Loucy (cell line): ENCODE measurements at regions not wholly inside any gene's neighbourhood (a gene's known extent, or its start where the extent isn't known, plus 50 kb on each side); places are given as distances from the start of the nearest gene placed in this dataset.

Experiments used
- EZH2phosphoT487 ChIP-seq: fragments of 200-600 bp; IDR thresholded peaks from 2 replicates; pipeline ENCODE4 v1.6.1; 2018; ENCODE audit warnings: antibody characterized with exemption, mild to moderate bottlenecking, moderate library complexity, borderline replicate concordance
- TF ChIP-seq, protein P1 (sequence below): fragments of 200-600 bp; sonication (generic); conservative IDR thresholded peaks from 2 replicates; pipeline ENCODE4 v1.5.1; 2014; ENCODE audit warnings: mild to moderate bottlenecking, antibody characterized with exemption, low read length

- TF ChIP-seq, protein P1, sequence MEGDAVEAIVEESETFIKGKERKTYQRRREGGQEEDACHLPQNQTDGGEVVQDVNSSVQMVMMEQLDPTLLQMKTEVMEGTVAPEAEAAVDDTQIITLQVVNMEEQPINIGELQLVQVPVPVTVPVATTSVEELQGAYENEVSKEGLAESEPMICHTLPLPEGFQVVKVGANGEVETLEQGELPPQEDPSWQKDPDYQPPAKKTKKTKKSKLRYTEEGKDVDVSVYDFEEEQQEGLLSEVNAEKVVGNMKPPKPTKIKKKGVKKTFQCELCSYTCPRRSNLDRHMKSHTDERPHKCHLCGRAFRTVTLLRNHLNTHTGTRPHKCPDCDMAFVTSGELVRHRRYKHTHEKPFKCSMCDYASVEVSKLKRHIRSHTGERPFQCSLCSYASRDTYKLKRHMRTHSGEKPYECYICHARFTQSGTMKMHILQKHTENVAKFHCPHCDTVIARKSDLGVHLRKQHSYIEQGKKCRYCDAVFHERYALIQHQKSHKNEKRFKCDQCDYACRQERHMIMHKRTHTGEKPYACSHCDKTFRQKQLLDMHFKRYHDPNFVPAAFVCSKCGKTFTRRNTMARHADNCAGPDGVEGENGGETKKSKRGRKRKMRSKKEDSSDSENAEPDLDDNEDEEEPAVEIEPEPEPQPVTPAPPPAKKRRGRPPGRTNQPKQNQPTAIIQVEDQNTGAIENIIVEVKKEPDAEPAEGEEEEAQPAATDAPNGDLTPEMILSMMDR: no peak
- no peak for TF ChIP-seq EZH2phosphoT487
Measured at GRCh38 chr9:20217596-20217995, 404.7 kb downstream of the MLLT3 start.
